WTC11 (cell line): ENCODE measurements at regions not wholly inside any gene's neighbourhood (a gene's known extent, or its start where the extent isn't known, plus 50 kb on each side); places are given as distances from the start of the nearest gene placed in this dataset.

Experiments
- ATAC-seq: fragments of 200-7000 bp; cut with Tn5 transposase; 2 replicates; pipeline ENCODE4 v1.10.0; 2021; ENCODE audit warnings: mild to moderate bottlenecking, moderate library complexity
- CTCF ChIA-PET: fragments of 300-600 bp; sonication (Branson Sonifier 250); formaldehyde crosslinking; loops from one replicate; lab custom pipeline; 2021; ENCODE audit warnings: antibody characterized with exemption; lab: Charles Lee
- POLR2A ChIA-PET: fragments of 350-600 bp; sonication (Branson Sonifier 250); formaldehyde crosslinking; loops from one replicate; lab custom pipeline; 2021; ENCODE audit warnings: antibody characterized with exemption; lab: Charles Lee
- DNase-seq: peaks from one replicate; pipeline ENCODE4 v3.0.0; 2021; ENCODE audit warnings: low spot score
- H3K27ac Mint-ChIP-seq: 2 replicates; pipeline ENCODE4 v1.8.0; 2021; ENCODE audit warnings: mixed read lengths
- H3K27me3 Mint-ChIP-seq: 2 replicates; pipeline ENCODE4 v1.8.0; 2021; ENCODE audit warnings: low read depth, mild to moderate bottlenecking, moderate library complexity, mixed read lengths
- H3K36me3 Mint-ChIP-seq: 2 replicates; pipeline ENCODE4 v1.8.0; 2021; ENCODE audit warnings: mixed read lengths
- H3K4me1 Mint-ChIP-seq: 2 replicates; pipeline ENCODE4 v1.8.0; 2022; ENCODE audit warnings: mixed read lengths
- H3K4me3 Mint-ChIP-seq: 2 replicates; pipeline ENCODE4 v1.8.0; 2021; ENCODE audit warnings: mild to moderate bottlenecking, moderate library complexity, mixed read lengths
- H3K9me3 Mint-ChIP-seq: 2 replicates; pipeline ENCODE4 v1.8.0; 2021; ENCODE audit warnings: mixed read lengths
- ATF2 ChIP-seq: sonication (generic); formaldehyde crosslinking; IDR thresholded peaks from 2 replicates; pipeline ENCODE4 v1.8.1; 2022; ENCODE audit warnings: low read depth, missing genetic modification reagents, borderline replicate concordance
- ATF6 ChIP-seq: sonication (generic); formaldehyde crosslinking; IDR thresholded peaks from 2 replicates; pipeline ENCODE4 v1.8.1; 2023; ENCODE audit warnings: mild to moderate bottlenecking, missing genetic modification reagents
- CTCF ChIP-seq: fragments of 200-600 bp; IDR thresholded peaks from 2 replicates; pipeline ENCODE4 v1.8.0; 2022; ENCODE audit warnings: antibody characterized with exemption
- ELF4 ChIP-seq: sonication (generic); formaldehyde crosslinking; IDR thresholded peaks from 2 replicates; pipeline ENCODE4 v1.8.1; 2022; ENCODE audit warnings: low read depth, mild to moderate bottlenecking, moderate library complexity, missing genetic modification reagents
- ERG ChIP-seq: fragments of 250-450 bp; sonication (Bioruptor Pico); IDR thresholded peaks from 2 replicates; pipeline ENCODE4 v1.8.0; 2021; ENCODE audit warnings: mild to moderate bottlenecking
- FOXK1 ChIP-seq: sonication (generic); formaldehyde crosslinking; IDR thresholded peaks from 2 replicates; pipeline ENCODE4 v1.8.0; 2022; ENCODE audit warnings: mild to moderate bottlenecking, moderate library complexity, missing genetic modification reagents
- GABPB1 ChIP-seq: sonication (generic); formaldehyde crosslinking; IDR thresholded peaks from 2 replicates; pipeline ENCODE4 v1.8.1; 2023; ENCODE audit warnings: mild to moderate bottlenecking, missing genetic modification reagents
- GRHL2 ChIP-seq: fragments of 250-450 bp; sonication (Bioruptor Pico); IDR thresholded peaks from 2 replicates; pipeline ENCODE4 v1.8.0; 2022; ENCODE audit warnings: mild to moderate bottlenecking, moderate library complexity; ENCODE audit not compliant: insufficient replicate concordance, severe bottlenecking
- JAZF1 ChIP-seq: fragments of 250-450 bp; sonication (Bioruptor Pico); IDR thresholded peaks from 2 replicates; pipeline ENCODE4 v1.9.0; 2021; ENCODE audit warnings: moderate library complexity, mild to moderate bottlenecking, inconsistent platforms
- NFATC4 ChIP-seq: fragments of 250-450 bp; sonication (Bioruptor Pico); IDR thresholded peaks from 2 replicates; pipeline ENCODE4 v1.9.0; 2021; ENCODE audit warnings: mild to moderate bottlenecking
- SOX15 ChIP-seq: fragments of 250-450 bp; sonication (Bioruptor Pico); IDR thresholded peaks from 2 replicates; pipeline ENCODE4 v1.9.0; 2021; ENCODE audit warnings: mild to moderate bottlenecking
- STAT6 ChIP-seq: sonication (generic); formaldehyde crosslinking; conservative IDR thresholded peaks from 2 replicates; pipeline ENCODE4 v1.8.1; 2023; ENCODE audit warnings: mild to moderate bottlenecking, low read depth, missing genetic modification reagents, moderate library complexity
- TEAD1 ChIP-seq: sonication (generic); formaldehyde crosslinking; IDR thresholded peaks from 2 replicates; pipeline ENCODE4 v1.8.0; 2022; ENCODE audit warnings: mild to moderate bottlenecking, missing genetic modification reagents
- ZNF121 ChIP-seq: sonication (generic); formaldehyde crosslinking; IDR thresholded peaks from 2 replicates; pipeline ENCODE4 v1.8.0; 2023; ENCODE audit warnings: missing genetic modification reagents
- ZNF263 ChIP-seq: sonication (generic); formaldehyde crosslinking; IDR thresholded peaks from 2 replicates; pipeline ENCODE4 v1.8.1; 2022; ENCODE audit warnings: low read depth, mild to moderate bottlenecking, moderate library complexity, missing genetic modification reagents
- ZNF317 ChIP-seq: sonication (generic); formaldehyde crosslinking; IDR thresholded peaks from 2 replicates; pipeline ENCODE4 v1.8.1; 2023; ENCODE audit warnings: low read depth, mild to moderate bottlenecking, moderate library complexity, missing genetic modification reagents, borderline replicate concordance
- ZNF396 ChIP-seq: fragments of 250-450 bp; sonication (Bioruptor Pico); IDR thresholded peaks from 2 replicates; pipeline ENCODE4 v1.8.0; 2021; ENCODE audit warnings: mild to moderate bottlenecking, moderate library complexity, borderline replicate concordance
- ZNF671 ChIP-seq: fragments of 250-450 bp; sonication (Bioruptor Pico); IDR thresholded peaks from 2 replicates; pipeline ENCODE4 v1.8.0; 2021; ENCODE audit warnings: mild to moderate bottlenecking
- ZSCAN18 ChIP-seq: fragments of 250-450 bp; sonication (Bioruptor Pico); IDR thresholded peaks from 2 replicates; pipeline ENCODE4 v2.1.2; 2022; ENCODE audit warnings: mild to moderate bottlenecking, moderate library complexity
- TF ChIP-seq, protein P1 (sequence below): sonication (generic); formaldehyde crosslinking; IDR thresholded peaks from 2 replicates; pipeline ENCODE4 v1.8.1; 2023; ENCODE audit warnings: mild to moderate bottlenecking, missing genetic modification reagents, moderate library complexity

GRCh38 chr13:71979616-71980015, 112.6 kb upstream of the DACH1 start:
- Mint-ChIP-seq H3K4me1 (peaks cover 8% of the 10 kb centered on the region), H3K9me3 (peaks cover 28% of the 10 kb centered on the region), H3K27me3 (no peaks in the 10 kb centered on the region), H3K27ac (no peak overlapping the region), H3K4me3 (no peak overlapping the region), H3K36me3 (no peaks in the 10 kb centered on the region)
- peak; percentile 22 for DNase-seq
- no peak for TF ChIP-seq ERG (CRISPR knock-in tag)
- TF ChIP-seq CTCF, result peak; percentile 28; the same call in 1 of the 2 replicates
- no peak for TF ChIP-seq ATF2 (CRISPR knock-in tag)
- TF ChIP-seq SOX15, result no peak
- POLR2A ChIA-PET, result no interaction called here
- ATAC-seq, result peak; percentile 96
- CTCF ChIA-PET, result interaction anchor here (0.7 to 1.5 kb wide), 16 partner anchors 8 to 1019 kb away, joined by 3 to 9 read pairs (median 4); partner anchors contain the start of gene DACH1

GRCh38 chr13:71977028-71977427, 110.0 kb upstream of the DACH1 start:
- DNase-seq, result no peak
- Mint-ChIP-seq H3K4me1 (peaks cover 8% of the 10 kb centered on the region), H3K36me3 (no peaks in the 10 kb centered on the region), H3K4me3 (no peak overlapping the region), H3K9me3 (peaks cover 12% of the 10 kb centered on the region), H3K27me3 (no peaks in the 10 kb centered on the region), H3K27ac (no peak overlapping the region)
- POLR2A ChIA-PET, result no interaction called here
- ATAC-seq, result no peak
- CTCF ChIA-PET, result no interaction called here
- TF ChIP-seq GRHL2 (CRISPR knock-in tag) (no peak), NFATC4 (CRISPR knock-in tag) (no peak), TEAD1 (no peak), SOX15 (no peak), ZNF121 (CRISPR knock-in tag) (no peak), STAT6 (no peak), ELF4 (CRISPR knock-in tag) (no peak), JAZF1 (CRISPR knock-in tag) (no peak), ATF6 (CRISPR knock-in tag) (no peak), ATF2 (CRISPR knock-in tag) (no peak), ZNF671 (CRISPR knock-in tag) (no peak), ZNF263 (CRISPR knock-in tag) (no peak), ZNF396 (no peak), ERG (CRISPR knock-in tag) (no peak), GABPB1 (CRISPR knock-in tag) (no peak), ZSCAN18 (CRISPR knock-in tag) (no peak), ZNF317 (CRISPR knock-in tag) (no peak), FOXK1 (no peak)
- TF ChIP-seq, protein P1, sequence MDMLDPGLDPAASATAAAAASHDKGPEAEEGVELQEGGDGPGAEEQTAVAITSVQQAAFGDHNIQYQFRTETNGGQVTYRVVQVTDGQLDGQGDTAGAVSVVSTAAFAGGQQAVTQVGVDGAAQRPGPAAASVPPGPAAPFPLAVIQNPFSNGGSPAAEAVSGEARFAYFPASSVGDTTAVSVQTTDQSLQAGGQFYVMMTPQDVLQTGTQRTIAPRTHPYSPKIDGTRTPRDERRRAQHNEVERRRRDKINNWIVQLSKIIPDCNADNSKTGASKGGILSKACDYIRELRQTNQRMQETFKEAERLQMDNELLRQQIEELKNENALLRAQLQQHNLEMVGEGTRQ, result no peak
